Lower leg skin (tissue), 3 donors: ENCODE measurements at regions not wholly inside any gene's neighbourhood (a gene's known extent, or its start where the extent isn't known, plus 50 kb on each side); places are given as distances from the start of the nearest gene placed in this dataset.

Experiments
- CTCF ChIP-seq, 3 donors: fragments of 450-650 bp; IDR thresholded peaks; one replicate each; pipeline ENCODE4 v1.5.1; 2016; ENCODE audit warnings: antibody characterized with exemption in 3 of 3, mild to moderate bottlenecking in 3 of 3, moderate library complexity in 2 of 3
- POLR2A ChIP-seq, 2 donors: fragments of 450-650 bp; IDR thresholded peaks; one replicate each; pipeline ENCODE4 v1.6.1; 2016 to 2017; ENCODE audit warnings: antibody characterized with exemption in 2 of 2, mild to moderate bottlenecking in 1 of 2, moderate library complexity in 1 of 2

DNA sequence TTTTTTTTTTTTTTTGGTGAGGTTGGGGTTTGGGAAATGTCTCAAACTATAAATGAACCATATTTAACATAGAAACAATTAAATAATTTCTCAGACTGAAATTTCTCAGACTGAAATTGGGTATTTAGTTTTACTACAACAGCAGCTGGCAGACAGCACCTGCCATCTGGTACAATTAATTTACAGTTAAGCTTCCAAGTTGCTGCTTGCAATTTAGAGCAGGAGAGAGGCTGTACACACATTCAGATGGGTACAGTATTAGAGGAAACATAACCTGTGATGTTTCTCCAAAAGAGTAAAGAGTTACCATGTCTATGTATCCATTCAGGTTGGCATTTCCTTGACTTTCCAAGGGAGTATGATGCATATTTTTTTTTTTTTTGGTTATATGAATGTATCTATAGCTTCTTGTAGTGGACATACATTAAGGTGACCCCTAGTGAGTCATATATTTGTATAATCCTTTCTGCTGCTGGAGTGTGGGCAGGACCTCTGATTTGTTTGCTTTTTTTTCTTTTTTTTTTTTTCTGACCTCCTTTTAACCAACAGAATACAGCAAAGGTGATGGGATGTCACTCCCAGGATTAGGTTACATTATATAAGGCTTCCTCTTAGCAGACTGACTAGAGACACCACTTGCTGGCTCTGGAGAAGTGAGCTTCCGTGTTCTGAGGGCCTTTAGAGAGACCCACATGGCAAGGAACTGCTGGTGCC, 201.7 kb downstream of the PTH2R start:
- TF ChIP-seq CTCF (IDR thresholded peaks at IDR 0.05) = no peak
- TF ChIP-seq POLR2A (IDR thresholded peaks at IDR 0.05) = no peak
